Stimulated activated naive CD8-positive, alpha-beta T cell treated with anti-CD3 and anti-CD28 coated beads, Interleukin-15, Interleukin-2, amounts not matched to agents 100 U/mL and 50 U/mL, for 24 hours (primary cell): ENCODE measurements at regions not wholly inside any gene's neighbourhood (a gene's known extent, or its start where the extent isn't known, plus 50 kb on each side); places are given as distances from the start of the nearest gene placed in this dataset.
"Not testable (repeated sequence)": the region's sequence is repeated elsewhere in the genome, so short reads cannot be mapped to it uniquely, and the experiment has no call there.

ENCODE experiments used
- ATAC-seq: fragments of 150-1000 bp; cut with Tn5 transposase; one replicate; pipeline ENCODE4 v1.10.0; 2021
- DNase-seq: peaks from one replicate; pipeline ENCODE4 v3.0.0; 2021

- ATAC-seq: no peak
- DNase-seq: no peak
These were observed 150.7 kb downstream of the BRD1 start for GRCh38 chr22:49676783-49677494.

- DNase-seq (no peak), ATAC-seq (no peak)
These were observed 151.4 kb downstream of the BRD1 start for GRCh38 chr22:49676230-49676629.

GRCh38 chr22:49674479-49675050 is 153.1 kb downstream of the BRD1 start:
- ATAC-seq: no peak
- DNase-seq: no peak

GRCh38 chr22:49673048-49673447 is 154.6 kb downstream of the BRD1 start:
- DNase-seq (no peak), ATAC-seq (no peak)

- no peak for DNase-seq
These were observed 155.6 kb downstream of the BRD1 start for GRCh38 chr22:49672014-49672516.

GRCh38 chr22:49671331-49672013 is 156.2 kb downstream of the BRD1 start:
- no peak for ATAC-seq
- DNase-seq: no peak

More at GRCh38 chr22:49672014-49672516, 155.6 kb downstream of the BRD1 start:
- ATAC-seq: no peak

GRCh38 chr22:49670456-49671330 is 157.0 kb downstream of the BRD1 start:
- peak; percentile 45 for DNase-seq
- peak; percentile 75 for ATAC-seq

- ATAC-seq: peak; percentile 29
- not testable (repeated sequence) for DNase-seq
These were observed 157.7 kb downstream of the BRD1 start for GRCh38 chr22:49669969-49670455.

- not testable (repeated sequence) for DNase-seq, ATAC-seq
These were observed 158.2 kb downstream of the BRD1 start for GRCh38 chr22:49669427-49669968.

GRCh38 chr22:49668402-49668801 is 159.3 kb downstream of the BRD1 start:
- ATAC-seq (no peak), DNase-seq (no peak)

GRCh38 chr22:49667236-49667635 is 160.4 kb downstream of the BRD1 start:
- no peak for ATAC-seq

GRCh38 chr22:49666146-49666809 is 161.4 kb downstream of the BRD1 start:
- no peak for DNase-seq
- ATAC-seq: no peak

More at GRCh38 chr22:49667236-49667635, 160.4 kb downstream of the BRD1 start:
- no peak for DNase-seq

GRCh38 chr22:49664891-49665290 is 162.8 kb downstream of the BRD1 start:
- DNase-seq: no peak
- no peak for ATAC-seq

- ATAC-seq: no peak
- DNase-seq: peak; percentile 1
These were observed 163.2 kb downstream of the BRD1 start for GRCh38 chr22:49664371-49664881.

GRCh38 chr22:49663823-49664222 is 163.8 kb downstream of the BRD1 start:
- ATAC-seq (no peak), DNase-seq (peak; percentile 0)

- DNase-seq (no peak), ATAC-seq (no peak)
These were observed 164.4 kb downstream of the BRD1 start for GRCh38 chr22:49663311-49663711.

GRCh38 chr22:49662681-49663080 is 165.0 kb downstream of the BRD1 start:
- DNase-seq: no peak
- ATAC-seq: no peak

- ATAC-seq (peak; percentile 59), DNase-seq (peak; percentile 30)
These were observed 166.6 kb downstream of the BRD1 start for GRCh38 chr22:49660794-49661781.

GRCh38 chr22:49660321-49660720 is 167.4 kb downstream of the BRD1 start:
- DNase-seq (no peak), ATAC-seq (no peak)

GRCh38 chr22:49659924-49660315 is 167.8 kb downstream of the BRD1 start:
- ATAC-seq: no peak
- no peak for DNase-seq
